Upper lobe of right lung (tissue), 1 donor: ENCODE measurements at regions not wholly inside any gene's neighbourhood (a gene's known extent, or its start where the extent isn't known, plus 50 kb on each side); places are given as distances from the start of the nearest gene placed in this dataset.
A peak's percentile ranks its signal among the peaks of the same experiment; 100 is the strongest.

Experiments used
- ATAC-seq: fragments of 200-7000 bp; cut with Tn5 transposase; one replicate; pipeline ENCODE4 v1.9.1; 2020; ENCODE audit warnings: mild to moderate bottlenecking, moderate library complexity
- DNase-seq: peaks from one replicate; pipeline ENCODE4 v3.0.0-alpha.2; 2020
- H3K27ac ChIP-seq: fragments of 200-600 bp; one replicate; pipeline ENCODE4 v1.8.0; 2022
- H3K27me3 ChIP-seq: fragments of 200-600 bp; one replicate; pipeline ENCODE4 v1.8.0; 2022; ENCODE audit warnings: mild to moderate bottlenecking
- H3K36me3 ChIP-seq: fragments of 200-600 bp; one replicate; pipeline ENCODE4 v1.8.0; 2022
- H3K4me1 ChIP-seq: fragments of 200-600 bp; one replicate; pipeline ENCODE4 v1.8.0; 2022
- H3K4me3 ChIP-seq: fragments of 200-600 bp; one replicate; pipeline ENCODE4 v1.8.0; 2022; ENCODE audit warnings: mild to moderate bottlenecking
- H3K9me3 ChIP-seq: fragments of 200-600 bp; one replicate; pipeline ENCODE4 v1.8.0; 2022
- intact Hi-C: fragments of 100-400 bp; cut with DNase I; formaldehyde crosslinking; loops from one replicate; pipeline ENCODE4 v1.11.0; 2022
- TF ChIP-seq, protein P1 (sequence below): fragments of 200-600 bp; IDR thresholded peaks from one replicate; pipeline ENCODE4 v1.8.0; 2022; ENCODE audit warnings: antibody characterized with exemption
- donor health status: DM: no; HTN: yes; CAD: no; lungs with severe emphysema.

DNA sequence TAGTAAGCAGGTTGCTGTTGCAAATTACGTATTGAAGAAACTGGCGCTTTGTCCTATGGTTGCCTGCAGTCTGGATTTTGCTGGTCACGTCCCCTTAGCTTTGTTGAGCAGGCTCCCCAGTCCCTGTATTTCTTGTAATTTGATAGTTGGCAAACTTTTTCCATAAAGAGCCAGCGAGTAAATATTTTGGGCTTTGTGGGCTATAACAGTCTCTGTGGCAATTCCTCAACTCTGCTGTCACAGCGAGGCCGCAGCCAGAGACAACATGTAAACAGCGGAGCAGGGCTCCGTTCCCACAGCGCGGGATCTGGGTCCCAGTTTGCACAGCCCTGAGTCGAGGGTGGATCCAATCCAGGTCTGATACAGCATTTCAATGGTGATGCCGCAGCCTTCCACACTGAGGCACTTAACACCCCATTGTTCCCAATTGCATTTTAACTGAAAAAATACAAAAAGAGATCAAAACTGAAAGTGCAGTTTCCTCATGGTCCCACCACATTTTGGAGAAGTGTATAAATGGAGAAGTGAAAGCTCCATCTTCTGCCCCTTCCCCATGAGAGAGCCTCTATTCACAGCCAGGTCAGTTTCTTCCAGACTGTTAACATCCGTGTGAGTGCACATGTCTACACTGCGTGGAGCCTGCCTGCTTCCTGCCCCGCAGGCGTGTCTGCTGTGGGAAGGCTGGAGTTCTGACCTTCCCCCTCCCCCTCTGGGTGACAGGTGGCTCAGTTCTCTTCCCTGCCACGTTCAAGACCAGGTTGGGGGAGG lies 89.1 kb downstream of the RPS6KA4 start:
- peak; percentile 68 for DNase-seq
- no peaks in the 10 kb centered on the region for H3K36me3 ChIP-seq
- TF ChIP-seq, protein P1, sequence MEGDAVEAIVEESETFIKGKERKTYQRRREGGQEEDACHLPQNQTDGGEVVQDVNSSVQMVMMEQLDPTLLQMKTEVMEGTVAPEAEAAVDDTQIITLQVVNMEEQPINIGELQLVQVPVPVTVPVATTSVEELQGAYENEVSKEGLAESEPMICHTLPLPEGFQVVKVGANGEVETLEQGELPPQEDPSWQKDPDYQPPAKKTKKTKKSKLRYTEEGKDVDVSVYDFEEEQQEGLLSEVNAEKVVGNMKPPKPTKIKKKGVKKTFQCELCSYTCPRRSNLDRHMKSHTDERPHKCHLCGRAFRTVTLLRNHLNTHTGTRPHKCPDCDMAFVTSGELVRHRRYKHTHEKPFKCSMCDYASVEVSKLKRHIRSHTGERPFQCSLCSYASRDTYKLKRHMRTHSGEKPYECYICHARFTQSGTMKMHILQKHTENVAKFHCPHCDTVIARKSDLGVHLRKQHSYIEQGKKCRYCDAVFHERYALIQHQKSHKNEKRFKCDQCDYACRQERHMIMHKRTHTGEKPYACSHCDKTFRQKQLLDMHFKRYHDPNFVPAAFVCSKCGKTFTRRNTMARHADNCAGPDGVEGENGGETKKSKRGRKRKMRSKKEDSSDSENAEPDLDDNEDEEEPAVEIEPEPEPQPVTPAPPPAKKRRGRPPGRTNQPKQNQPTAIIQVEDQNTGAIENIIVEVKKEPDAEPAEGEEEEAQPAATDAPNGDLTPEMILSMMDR, result no peak
- peaks cover 14% of the 10 kb centered on the region for H3K27me3 ChIP-seq
- peak overlapping the region; percentile 29 for H3K4me3 ChIP-seq
- peaks cover 14% of the 10 kb centered on the region for H3K4me1 ChIP-seq
- peak; percentile 73 for ATAC-seq
- H3K9me3 ChIP-seq, result no peaks in the 10 kb centered on the region
- intact Hi-C loops, result no loop called here
- peak overlapping the region; percentile 3 for H3K27ac ChIP-seq

DNA sequence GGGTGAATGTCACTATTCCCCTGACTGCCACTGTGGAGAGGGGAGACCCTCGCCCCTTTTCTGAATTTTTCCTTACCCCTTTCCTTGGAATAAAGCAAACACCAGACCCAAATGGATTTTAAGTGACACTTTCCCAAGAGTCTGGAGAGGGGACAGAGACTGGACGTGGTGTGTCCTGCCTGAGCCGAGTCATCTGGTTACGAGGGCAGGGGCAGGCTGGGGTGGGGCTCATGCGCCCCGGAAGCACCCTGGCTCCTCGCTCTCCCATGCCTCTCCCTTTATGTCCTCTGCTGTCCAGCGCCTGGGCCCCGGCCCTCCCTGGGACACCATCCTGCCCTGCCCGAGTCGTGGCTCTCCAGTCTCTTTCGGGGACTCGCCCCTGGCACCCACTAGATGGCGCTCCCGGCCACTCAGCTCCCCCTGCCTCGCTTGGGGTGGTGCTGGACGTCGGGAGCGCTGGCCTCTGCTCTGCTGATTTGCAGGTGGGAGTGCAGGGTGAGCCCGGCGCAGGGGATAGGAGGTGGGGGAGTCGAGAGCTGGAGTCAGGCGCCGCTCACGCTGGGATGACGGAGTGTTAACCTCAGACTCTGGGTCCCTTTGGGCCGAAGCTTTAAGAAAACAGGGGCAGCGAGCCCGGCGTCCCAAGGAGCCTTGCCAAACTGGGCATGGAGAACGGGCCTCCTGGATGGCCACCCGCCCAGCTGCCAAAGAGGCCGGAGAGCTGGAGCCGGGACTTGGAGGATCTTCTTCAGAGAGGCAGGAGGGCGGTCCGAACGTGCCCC lies 89.8 kb downstream of the RPS6KA4 start:
- peak; percentile 92 for DNase-seq
- intact Hi-C loops, result no loop called here
- no peaks in the 10 kb centered on the region for H3K36me3 ChIP-seq
- TF ChIP-seq, protein P1, result peak; percentile 82
- peak; percentile 95 for ATAC-seq
- H3K4me3 ChIP-seq, result peak overlapping the region; percentile 29
- H3K4me1 ChIP-seq, result peaks cover 14% of the 10 kb centered on the region
- peaks cover 14% of the 10 kb centered on the region for H3K27me3 ChIP-seq
- H3K9me3 ChIP-seq, result no peaks in the 10 kb centered on the region
- H3K27ac ChIP-seq, result no peak overlapping the region

DNA sequence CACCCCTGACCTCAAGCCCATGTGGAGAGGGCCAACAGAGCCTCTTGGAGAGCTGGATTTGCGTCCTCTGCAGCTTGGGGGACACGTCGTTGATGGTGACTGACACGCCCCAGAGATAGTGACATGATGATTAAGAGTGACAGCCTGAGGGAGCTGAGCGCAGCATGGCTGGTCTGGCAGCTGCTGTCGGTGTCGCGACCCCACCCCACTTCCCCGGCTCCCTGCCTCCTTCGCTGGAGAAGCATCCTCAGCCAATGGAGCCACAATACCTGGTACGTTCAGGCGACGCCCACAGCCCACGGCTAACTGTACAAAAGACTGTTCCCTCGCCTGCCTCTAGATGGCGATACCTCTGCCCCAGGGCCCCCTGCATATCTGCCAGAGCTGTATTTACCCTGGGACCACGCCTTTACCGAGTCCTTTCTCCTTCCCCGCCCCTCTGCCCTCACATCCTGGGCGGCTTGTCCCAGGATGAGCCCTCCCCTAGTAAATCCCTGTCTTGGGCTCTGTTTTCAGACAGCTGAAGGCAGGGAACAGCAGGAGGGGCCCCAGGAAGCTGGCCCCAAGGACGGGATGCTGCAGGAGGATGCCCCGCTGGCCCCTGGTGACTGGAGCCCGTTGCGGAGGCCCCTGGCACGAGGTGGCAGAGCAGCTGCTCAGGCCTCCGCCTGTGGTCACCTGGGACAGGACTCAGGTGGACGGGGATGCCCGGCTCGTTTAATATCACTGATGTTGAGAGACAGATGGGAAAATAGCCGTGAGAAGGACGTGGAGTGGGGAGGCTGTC lies 90.6 kb downstream of the RPS6KA4 start:
- Histone ChIP-seq H3K36me3 (no peaks in the 10 kb centered on the region), H3K4me3 (peak overlapping the region; percentile 29), H3K27me3 (peaks cover 14% of the 10 kb centered on the region), H3K27ac (no peak overlapping the region), H3K9me3 (no peaks in the 10 kb centered on the region), H3K4me1 (peaks cover 14% of the 10 kb centered on the region)
- DNase-seq (peak; percentile 75), ATAC-seq (peak; percentile 86)
- TF ChIP-seq, protein P1, result peak; percentile 79
- intact Hi-C loops, result no loop called here

DNA sequence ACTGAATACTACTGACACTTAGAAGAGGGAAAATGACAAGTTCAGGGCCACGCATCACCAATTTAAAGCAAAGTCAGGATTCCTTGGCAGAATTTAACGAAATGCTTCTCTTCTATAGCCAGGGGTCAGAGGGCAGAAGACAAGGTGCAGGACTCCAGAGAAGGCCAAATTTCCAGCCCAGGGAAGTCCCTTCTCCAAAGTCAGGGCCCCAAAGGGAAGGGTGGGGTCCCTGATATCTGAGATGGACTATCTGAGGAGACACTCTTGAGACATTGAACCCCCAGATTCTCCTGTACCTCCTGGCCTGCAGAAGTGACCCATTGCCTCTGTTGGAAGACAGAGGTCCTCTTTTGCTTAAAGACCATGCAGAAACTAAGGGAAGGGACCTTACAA lies 91.2 kb downstream of the RPS6KA4 start:
- H3K27me3 ChIP-seq, result peaks cover 14% of the 10 kb centered on the region
- ATAC-seq, result no peak
- TF ChIP-seq, protein P1, result no peak
- no peak overlapping the region for H3K27ac ChIP-seq
- no peaks in the 10 kb centered on the region for H3K36me3 ChIP-seq
- no peak for DNase-seq
- H3K9me3 ChIP-seq, result no peaks in the 10 kb centered on the region
- H3K4me1 ChIP-seq, result peaks cover 14% of the 10 kb centered on the region
- no peak overlapping the region for H3K4me3 ChIP-seq
- intact Hi-C loops, result no loop called here

DNA sequence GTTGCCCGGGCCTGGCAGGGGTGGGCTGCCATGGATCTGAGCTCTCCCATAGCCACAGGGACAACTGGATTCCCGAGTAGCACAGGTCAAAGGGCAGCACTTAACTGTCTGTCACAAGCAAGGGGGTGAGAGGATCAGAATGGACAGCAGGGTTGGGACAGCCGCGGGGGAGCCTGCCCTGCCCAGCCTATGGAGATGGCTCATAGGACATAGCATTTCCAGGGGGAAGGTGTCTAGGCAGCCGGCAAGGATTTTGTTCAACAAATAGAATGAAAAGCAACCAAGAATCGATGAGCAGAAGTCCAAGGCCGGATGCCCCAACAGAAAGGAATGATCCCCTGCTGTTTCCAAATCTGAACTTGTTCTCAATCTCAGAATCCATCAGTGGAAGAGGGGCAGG lies 92.9 kb downstream of the RPS6KA4 start:
- ATAC-seq (no peak), DNase-seq (peak; percentile 34)
- TF ChIP-seq, protein P1, result no peak
- Histone ChIP-seq H3K9me3 (no peaks in the 10 kb centered on the region), H3K4me3 (no peak overlapping the region), H3K36me3 (no peaks in the 10 kb centered on the region), H3K27me3 (peaks cover 10% of the 10 kb centered on the region), H3K4me1 (peaks cover 14% of the 10 kb centered on the region), H3K27ac (no peak overlapping the region)
- intact Hi-C loops, result no loop called here
